Sciatic nerve (tissue), 2 donors: ENCODE measurements at regions not wholly inside any gene's neighbourhood (a gene's known extent, or its start where the extent isn't known, plus 50 kb on each side); places are given as distances from the start of the nearest gene placed in this dataset.
"Not testable (repeated sequence)": the region's sequence is repeated elsewhere in the genome, so short reads cannot be mapped to it uniquely, and the experiment has no call there.

ENCODE experiments used
- ATAC-seq: fragments of 200-7000 bp; cut with Tn5 transposase; one replicate; pipeline ENCODE4 v1.9.1; 2020; ENCODE audit warnings: mild to moderate bottlenecking, moderate library complexity
- DNase-seq: peaks from one replicate; pipeline ENCODE4 v3.0.0-alpha.2; 2020; ENCODE audit warnings: low spot score
- intact Hi-C: fragments of 100-400 bp; cut with DNase I; formaldehyde crosslinking; loops from one replicate; pipeline ENCODE4 v1.14.2; 2022
- donor health status: DM: no; HTN: no; CAD: no.
- donor health status: DM: no; HTN: no; CAD: no.

DNA sequence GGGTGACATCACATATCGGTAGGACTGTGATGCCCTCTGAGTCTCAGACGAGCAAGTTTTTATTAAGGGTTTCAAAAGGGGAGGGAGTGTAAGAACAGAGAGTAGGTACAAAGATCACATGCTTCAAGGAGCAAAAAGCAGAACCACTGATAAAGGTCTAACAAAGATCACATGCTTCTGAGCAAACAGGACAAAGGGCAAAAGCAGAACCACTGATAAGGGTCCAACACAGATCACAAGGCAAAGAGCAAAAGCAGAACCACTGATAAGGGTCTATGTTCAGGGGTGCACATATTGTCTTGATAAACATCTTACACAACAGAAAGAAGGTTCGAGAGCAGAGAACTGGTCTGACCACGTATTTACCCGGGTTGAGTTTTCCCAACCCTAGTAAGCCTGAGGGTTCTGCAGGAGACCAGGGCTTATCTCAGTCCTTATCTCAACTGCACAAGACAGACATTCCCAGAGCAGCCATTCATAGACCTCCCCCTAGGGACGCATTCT, 604.2 kb upstream of the GYPC start:
- ATAC-seq, intact Hi-C loops, DNase-seq: not testable (repeated sequence)

DNA sequence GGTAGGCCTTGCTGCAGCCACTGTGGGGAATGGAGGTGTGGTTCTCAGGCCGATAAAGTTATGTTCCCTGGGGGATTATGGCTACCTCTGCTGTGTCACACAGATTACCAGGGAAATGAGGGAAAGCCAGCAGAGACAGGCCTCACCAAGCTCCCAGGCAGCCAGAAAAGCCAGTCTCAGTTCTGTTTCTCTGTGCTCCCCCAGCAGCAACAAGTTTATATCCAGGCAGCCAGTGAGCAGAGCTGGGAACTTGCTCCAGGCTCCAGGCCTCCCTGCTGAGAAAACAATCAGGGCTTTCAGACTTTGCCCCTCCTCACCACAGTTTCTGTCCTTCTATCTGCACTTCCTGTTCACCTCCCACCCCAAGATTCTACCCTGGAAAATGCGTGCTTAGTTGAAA, 596.6 kb upstream of the GYPC start:
- DNase-seq: no peak
- no peak for ATAC-seq
- intact Hi-C loops: no loop called here

GRCh38 chr2:126085011-126085795, 570.8 kb upstream of the GYPC start:
- DNase-seq (no peak), ATAC-seq (no peak)
- intact Hi-C loops: no loop called here

- DNase-seq (no peak), ATAC-seq (no peak)
- intact Hi-C loops: no loop called here
Measured at GRCh38 chr2:126100962-126101361, 555.0 kb upstream of the GYPC start.

DNA sequence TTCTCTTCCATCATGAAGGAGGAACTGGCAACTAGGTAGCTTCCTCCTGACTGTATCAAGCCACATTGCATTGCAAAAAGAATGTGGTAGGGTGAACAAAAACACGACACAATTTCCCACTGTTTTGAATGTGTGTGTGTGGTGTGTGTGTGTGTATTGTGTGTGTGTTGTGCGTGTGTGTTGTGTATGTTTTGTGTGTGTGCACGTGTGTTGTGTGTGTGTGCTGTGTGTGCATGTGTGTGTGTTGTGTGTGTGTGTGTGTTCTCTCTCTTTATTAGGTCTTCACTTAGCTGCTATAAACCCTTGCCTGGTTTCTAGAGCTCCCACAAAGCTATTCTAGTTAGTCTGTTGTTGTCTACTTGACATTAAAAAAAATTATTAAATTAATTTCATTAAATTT, 550.0 kb upstream of the GYPC start:
- intact Hi-C loops: no loop called here
- DNase-seq: no peak
- ATAC-seq: no peak

DNA sequence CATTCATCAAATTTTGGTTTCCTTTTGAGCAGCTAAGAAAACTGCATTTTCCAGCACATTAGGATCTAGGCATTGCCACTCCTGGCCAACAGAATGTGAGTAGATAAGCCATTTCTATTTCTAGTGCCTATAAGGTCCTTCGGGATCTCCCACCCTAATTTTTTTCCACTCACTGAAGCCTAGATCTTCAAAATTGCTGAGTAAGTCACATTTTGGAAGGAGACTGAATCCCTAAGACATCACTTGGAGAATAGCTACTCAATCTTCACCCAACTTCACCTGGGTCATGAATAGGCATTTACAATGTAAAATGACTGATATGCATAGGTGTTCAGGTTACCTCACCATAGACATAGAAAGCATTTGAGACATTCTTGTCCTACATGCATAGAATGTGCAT, 548.1 kb upstream of the GYPC start:
- DNase-seq (no peak), ATAC-seq (no peak)
- intact Hi-C loops: no loop called here

- ATAC-seq (no peak), DNase-seq (no peak)
- intact Hi-C loops: no loop called here
Measured at GRCh38 chr2:126115975-126116374, 540.0 kb upstream of the GYPC start.

DNA sequence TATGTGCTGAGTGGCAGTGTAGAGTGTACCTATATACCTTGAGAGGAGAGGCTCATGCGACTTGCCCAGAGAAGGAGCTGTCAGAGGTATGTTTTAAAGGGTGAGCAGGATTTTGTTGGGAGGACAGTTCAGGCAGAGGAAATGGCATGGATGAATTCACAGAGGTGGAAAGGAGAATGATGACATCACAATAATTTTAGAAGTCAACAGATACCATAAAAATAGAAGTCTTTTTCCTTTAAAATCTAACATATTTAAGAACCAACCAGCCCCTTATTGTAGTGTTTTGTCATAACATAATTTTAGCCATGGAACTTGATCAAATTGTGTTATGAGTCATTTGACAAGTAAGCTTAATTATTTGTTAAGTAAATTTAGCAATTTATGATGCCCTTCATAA, 538.1 kb upstream of the GYPC start:
- intact Hi-C loops: no loop called here
- DNase-seq: no peak
- no peak for ATAC-seq

DNA sequence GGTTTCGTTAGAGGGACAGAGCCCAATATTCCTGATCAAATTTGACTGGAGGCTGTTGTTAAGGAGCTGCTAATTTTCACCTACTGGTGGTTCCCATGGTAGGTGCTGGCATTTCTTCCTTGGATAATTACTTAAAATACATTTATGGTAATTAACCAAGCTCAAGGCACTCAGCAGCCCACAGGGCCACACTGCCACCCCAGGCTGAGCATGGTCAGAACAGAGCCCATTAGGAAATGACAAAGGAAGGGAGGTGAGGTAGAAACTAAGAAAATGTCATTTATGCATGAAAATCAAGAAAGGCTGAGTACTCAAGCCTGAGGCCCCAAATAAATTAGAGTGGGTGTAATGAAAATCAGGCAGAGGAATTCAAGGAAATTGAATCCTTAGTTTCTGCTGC, 510.2 kb upstream of the GYPC start:
- ATAC-seq (no peak), DNase-seq (no peak)
- intact Hi-C loops: no loop called here

GRCh38 chr2:126154256-126154785, 501.6 kb upstream of the GYPC start:
- intact Hi-C loops: no loop called here
- no peak for DNase-seq
- no peak for ATAC-seq

DNA sequence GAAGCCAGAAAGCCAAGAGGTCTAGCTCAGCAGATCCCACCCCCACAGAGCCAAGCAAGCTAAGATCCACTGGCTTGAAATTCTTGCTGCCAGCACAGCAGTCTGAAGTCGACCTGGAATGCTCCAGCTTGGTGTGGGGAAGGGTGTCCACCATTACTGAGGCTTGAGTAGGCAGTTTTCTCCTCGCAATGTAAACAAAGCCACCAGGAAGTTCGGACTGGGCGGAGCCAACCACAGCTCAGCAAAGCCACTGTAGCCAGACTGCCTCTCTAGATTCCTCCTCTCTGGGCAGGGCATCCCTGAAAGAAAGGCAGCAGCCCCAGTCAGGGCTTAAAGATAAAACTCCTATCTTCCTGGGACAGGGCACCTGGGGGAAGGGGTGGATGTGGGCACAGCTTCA, 495.0 kb upstream of the GYPC start:
- intact Hi-C loops, ATAC-seq, DNase-seq: not testable (repeated sequence)

DNA sequence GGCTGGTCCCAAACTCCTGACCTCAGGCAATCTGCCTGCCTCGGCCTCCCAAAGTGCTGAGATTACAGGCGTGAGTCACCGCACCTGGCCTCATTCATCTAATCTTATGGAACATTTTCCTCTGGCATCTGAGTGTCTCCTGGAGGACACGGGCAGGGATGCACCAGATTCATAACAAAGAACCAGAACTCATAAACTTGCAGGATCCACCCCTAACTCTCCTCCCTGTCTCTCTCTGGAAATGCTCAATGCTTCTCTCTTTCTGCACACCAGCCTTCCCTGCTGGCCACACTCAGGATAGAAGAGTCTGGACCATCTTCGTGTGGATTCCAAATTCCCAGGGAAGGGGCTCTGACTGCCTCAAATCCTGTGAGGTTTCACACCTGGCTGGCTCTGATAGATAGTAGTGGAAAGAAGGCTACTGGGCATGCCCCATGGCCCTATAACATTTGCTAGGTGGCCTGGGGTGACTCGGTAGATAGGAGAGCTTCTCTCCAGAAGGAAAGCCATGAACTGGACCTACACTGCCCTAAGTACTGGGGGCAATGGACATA, 483.2 kb upstream of the GYPC start:
- DNase-seq: no peak
- no peak for ATAC-seq
- intact Hi-C loops: no loop called here

DNA sequence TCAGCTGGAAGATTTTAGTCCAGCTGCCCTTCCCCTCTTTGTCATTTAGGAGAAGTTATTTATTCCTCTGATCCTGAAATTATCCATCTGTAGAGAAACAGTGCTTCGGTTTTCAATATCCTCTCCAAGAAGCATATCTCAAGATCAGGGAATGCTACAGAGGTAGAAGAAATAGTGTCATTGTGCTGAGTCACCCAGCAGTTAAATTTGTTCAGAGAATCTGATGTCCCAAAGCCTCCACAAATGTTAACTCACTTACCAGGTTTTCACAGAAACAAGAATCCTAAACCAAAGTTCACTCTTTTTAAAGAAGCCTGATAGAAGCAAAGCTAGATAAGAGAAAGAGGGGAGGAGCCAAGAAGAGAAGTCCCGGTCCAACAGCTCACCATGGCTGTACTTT, 480.7 kb upstream of the GYPC start:
- intact Hi-C loops: no loop called here
- DNase-seq (no peak), ATAC-seq (no peak)

DNA sequence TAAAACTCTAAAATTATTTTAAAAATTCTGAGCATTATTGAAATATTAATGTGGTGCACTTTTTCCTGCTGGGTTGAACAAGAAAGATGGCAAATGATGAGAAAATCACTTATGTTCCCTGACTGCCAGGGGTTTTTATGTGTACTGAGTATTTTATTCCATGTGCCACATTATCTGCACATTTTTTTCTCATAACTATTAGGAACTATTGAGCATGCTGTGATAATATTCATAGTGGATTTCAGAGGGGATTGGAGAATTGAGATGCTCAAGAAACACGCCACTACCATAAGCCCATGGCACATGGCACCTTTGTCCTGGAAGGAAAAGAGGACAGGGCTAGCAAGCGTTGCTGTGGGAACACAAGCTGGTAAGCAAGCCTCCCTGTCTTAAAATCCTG, 478.5 kb upstream of the GYPC start:
- ATAC-seq: no peak
- DNase-seq: no peak
- intact Hi-C loops: no loop called here

GRCh38 chr2:126187668-126188067, 468.3 kb upstream of the GYPC start:
- intact Hi-C loops: no loop called here
- no peak for DNase-seq
- no peak for ATAC-seq

- intact Hi-C loops: no loop called here
- ATAC-seq: no peak
Measured at GRCh38 chr2:126189527-126189926, 466.4 kb upstream of the GYPC start.

GRCh38 chr2:126200538-126200937, 455.4 kb upstream of the GYPC start:
- ATAC-seq: no peak
- intact Hi-C loops: loop anchor here (10.0 kb wide), 1 partner anchor 1586 kb away; no protein-coding TSS in a partner anchor
- no peak for DNase-seq

More at GRCh38 chr2:126189527-126189926, 466.4 kb upstream of the GYPC start:
- no peak for DNase-seq

- intact Hi-C loops: loop anchor here (10.0 kb wide), 1 partner anchor 1593 kb away; no protein-coding TSS in a partner anchor
- no peak for ATAC-seq
- DNase-seq: no peak
Measured at GRCh38 chr2:126208266-126208665, 447.7 kb upstream of the GYPC start.

DNA sequence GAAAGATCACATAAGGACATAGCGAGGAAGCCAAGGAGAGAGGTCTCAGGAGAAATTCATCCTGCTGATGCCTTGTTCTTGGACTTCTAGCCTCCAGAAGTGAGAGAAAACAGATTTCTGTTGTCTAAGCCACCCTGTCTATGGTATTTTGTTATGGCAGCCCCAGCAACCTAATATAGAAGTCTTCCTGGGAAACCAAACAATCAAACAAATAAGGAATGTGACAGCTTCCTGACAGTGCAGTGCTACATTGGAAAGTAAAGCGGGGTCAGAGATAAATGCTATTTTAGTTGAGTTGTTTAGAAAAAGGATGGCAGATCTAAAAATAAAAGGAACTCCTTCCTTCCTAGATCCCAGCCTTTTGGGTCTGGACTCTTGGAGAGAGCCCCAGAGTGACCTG, 443.2 kb upstream of the GYPC start:
- no peak for DNase-seq
- ATAC-seq: no peak
- intact Hi-C loops: no loop called here

GRCh38 chr2:126219081-126219480, 436.9 kb upstream of the GYPC start:
- DNase-seq (no peak), ATAC-seq (no peak)
- intact Hi-C loops: no loop called here
